Left lung (tissue), 4 donors: ENCODE measurements at regions not wholly inside any gene's neighbourhood (a gene's known extent, or its start where the extent isn't known, plus 50 kb on each side); places are given as distances from the start of the nearest gene placed in this dataset.

ENCODE experiments used
- ATAC-seq: fragments of 200-7000 bp; cut with Tn5 transposase; one replicate; pipeline ENCODE4 v1.9.1; 2020; ENCODE audit warnings: moderate library complexity
- DNase-seq, 4 donors: peaks; one replicate each; pipeline ENCODE4 v3.0.0-alpha.2; 2013 to 2020
- H3K27ac ChIP-seq, 2 donors: fragments of 200-600 bp; sonication (generic) in 1 of 2; one replicate each; pipeline versions ENCODE4 v1.5.0 to v1.8.0; 2020 to 2021
- H3K27me3 ChIP-seq, 2 donors: fragments of 200-600 bp; sonication (generic) in 1 of 2; one replicate each; pipeline versions ENCODE4 v1.5.0 to v1.8.0; 2020 to 2021
- H3K36me3 ChIP-seq, 2 donors: fragments of 200-600 bp; sonication (generic) in 1 of 2; one replicate each; pipeline versions ENCODE4 v1.5.0 to v1.8.0; 2020 to 2021
- H3K4me1 ChIP-seq, 2 donors: fragments of 200-600 bp; one replicate each; pipeline ENCODE4 v1.8.0; 2021
- H3K4me3 ChIP-seq, 2 donors: fragments of 200-600 bp; sonication (generic) in 1 of 2; one replicate each; pipeline versions ENCODE4 v1.5.0 to v1.8.0; 2020 to 2021; ENCODE audit warnings: mild to moderate bottlenecking in 1 of 2
- H3K9me3 ChIP-seq, 2 donors: fragments of 200-600 bp; sonication (generic) in 1 of 2; one replicate each; pipeline versions ENCODE4 v1.5.0 to v1.8.0; 2020 to 2021
- intact Hi-C, 2 donors: fragments of 100-400 bp; cut with DNase I; formaldehyde crosslinking; loops; one replicate each; pipeline versions ENCODE4 v1.11.2 to v1.14.2; 2022
- TF ChIP-seq, protein P1 (sequence below), 2 donors: fragments of 200-600 bp; sonication (generic) in 1 of 2; IDR thresholded peaks; one replicate each; pipeline versions ENCODE4 v1.5.0 to v1.8.0; 2021; ENCODE audit warnings: antibody characterized with exemption in 2 of 2
- donor health status: DM: no; HTN: yes; CAD: no.
- donor health status: DM: no; HTN: no; CAD: no.

DNA sequence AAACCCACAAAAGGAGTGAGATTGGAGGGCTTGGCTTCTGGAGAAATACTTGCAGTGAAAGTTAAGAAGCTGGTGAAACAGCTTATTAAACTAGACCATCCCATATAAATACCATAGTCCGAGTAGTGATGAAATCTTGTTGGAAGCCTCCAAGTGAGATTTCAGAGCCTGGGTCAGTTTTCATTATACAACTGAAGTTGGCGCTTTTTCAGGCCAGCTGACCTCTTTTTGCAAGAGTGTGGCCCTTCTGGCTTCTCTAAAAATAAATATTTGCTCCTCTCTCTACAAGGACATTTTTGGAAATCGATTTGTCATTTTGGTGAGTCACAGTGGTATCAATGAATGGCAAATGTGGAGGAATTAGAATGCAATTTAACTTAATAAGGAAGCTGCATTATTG, 51.2 kb upstream of the THRB start:
- Histone ChIP-seq H3K4me3 (no peak overlapping the region), H3K9me3 (no peaks in the 10 kb centered on the region), H3K27me3 (no peaks in the 10 kb centered on the region), H3K4me1 (peaks cover 5 to 13% of the 10 kb centered on the region in 2 donors), H3K27ac (peak overlapping the region in 1 of 2 donors; percentile 11), H3K36me3 (no peaks in the 10 kb centered on the region)
- DNase-seq (peak in 3 of 4 donors; percentile 38 to 83 (median 75)), ATAC-seq (peak; percentile 87)
- TF ChIP-seq, protein P1, sequence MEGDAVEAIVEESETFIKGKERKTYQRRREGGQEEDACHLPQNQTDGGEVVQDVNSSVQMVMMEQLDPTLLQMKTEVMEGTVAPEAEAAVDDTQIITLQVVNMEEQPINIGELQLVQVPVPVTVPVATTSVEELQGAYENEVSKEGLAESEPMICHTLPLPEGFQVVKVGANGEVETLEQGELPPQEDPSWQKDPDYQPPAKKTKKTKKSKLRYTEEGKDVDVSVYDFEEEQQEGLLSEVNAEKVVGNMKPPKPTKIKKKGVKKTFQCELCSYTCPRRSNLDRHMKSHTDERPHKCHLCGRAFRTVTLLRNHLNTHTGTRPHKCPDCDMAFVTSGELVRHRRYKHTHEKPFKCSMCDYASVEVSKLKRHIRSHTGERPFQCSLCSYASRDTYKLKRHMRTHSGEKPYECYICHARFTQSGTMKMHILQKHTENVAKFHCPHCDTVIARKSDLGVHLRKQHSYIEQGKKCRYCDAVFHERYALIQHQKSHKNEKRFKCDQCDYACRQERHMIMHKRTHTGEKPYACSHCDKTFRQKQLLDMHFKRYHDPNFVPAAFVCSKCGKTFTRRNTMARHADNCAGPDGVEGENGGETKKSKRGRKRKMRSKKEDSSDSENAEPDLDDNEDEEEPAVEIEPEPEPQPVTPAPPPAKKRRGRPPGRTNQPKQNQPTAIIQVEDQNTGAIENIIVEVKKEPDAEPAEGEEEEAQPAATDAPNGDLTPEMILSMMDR (IDR thresholded peaks at IDR 0.05): no peak
- intact Hi-C loops: no loop called here

DNA sequence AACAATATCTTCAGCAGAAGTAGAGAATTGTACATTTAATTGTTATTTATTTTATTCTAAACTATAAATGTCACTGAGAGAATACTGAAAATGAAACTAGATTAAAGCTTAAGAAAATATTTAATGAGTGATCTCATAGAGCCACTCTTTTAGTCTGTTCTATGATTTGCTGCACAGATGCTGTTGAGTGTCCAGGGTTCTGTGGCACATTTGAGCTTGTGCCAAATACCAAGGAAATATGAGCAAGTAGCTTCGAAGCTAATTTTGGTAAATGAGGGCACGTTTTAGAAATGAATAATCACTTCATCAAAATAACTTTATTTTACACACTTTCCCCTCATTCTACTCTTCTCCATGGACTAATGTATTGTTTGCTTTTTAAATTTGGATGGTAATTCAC, 53.6 kb upstream of the THRB start:
- Histone ChIP-seq H3K4me3 (no peak overlapping the region), H3K9me3 (no peaks in the 10 kb centered on the region), H3K27me3 (no peaks in the 10 kb centered on the region), H3K36me3 (no peaks in the 10 kb centered on the region), H3K4me1 (peaks cover 5 to 13% of the 10 kb centered on the region in 2 donors), H3K27ac (no peak overlapping the region)
- ATAC-seq: peak; percentile 54
- intact Hi-C loops: no loop called here
- TF ChIP-seq, protein P1 (IDR thresholded peaks at IDR 0.05): no peak
- no peak for DNase-seq

DNA sequence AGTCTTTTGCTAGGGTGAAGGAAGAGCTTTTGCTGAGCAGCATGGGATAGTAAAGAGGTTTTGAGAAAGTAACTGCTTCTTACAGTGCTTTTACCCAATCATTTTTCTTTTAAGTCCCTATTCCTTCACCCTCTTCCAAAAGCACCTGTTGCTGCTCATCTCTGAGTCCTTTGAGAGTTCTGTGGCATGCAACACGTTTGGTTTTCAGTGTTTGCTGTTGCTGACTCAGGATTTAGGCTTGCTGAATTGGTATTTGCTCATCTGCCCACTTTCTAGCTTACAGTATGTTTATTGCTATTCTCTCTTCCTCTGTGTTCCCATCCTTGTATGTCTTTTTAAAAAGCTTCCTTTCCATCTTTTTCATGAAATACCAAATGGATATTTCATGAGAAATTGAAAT, 55.9 kb upstream of the THRB start:
- no peak overlapping the region for H3K4me3 ChIP-seq
- no peak overlapping the region for H3K27ac ChIP-seq
- TF ChIP-seq, protein P1 (IDR thresholded peaks at IDR 0.05): no peak
- ATAC-seq (no peak), DNase-seq (no peak)
- no peaks in the 10 kb centered on the region for H3K27me3 ChIP-seq
- no peaks in the 10 kb centered on the region for H3K36me3 ChIP-seq
- intact Hi-C loops: no loop called here
- H3K9me3 ChIP-seq: no peaks in the 10 kb centered on the region
- H3K4me1 ChIP-seq: peaks cover 5 to 11% of the 10 kb centered on the region in 2 donors

DNA sequence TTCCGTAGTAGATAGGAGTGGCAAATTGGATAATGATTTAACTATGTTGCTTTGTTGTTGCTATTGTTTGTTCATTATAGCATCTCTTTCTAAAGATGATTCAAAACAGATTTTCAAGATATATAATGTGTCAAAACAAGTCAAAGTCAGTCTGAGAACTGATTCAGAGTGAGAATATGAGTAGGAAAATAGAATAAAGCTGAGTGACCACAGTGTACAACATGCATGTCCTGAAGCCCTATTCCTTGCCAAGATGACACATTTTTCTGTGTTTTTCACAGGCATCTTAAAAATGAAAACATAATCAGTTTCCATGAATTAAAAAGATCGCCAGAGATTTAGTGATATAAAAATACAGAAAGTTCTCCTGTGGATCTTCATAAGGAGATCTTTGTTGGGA, 57.0 kb upstream of the THRB start:
- ATAC-seq (no peak), DNase-seq (no peak)
- Histone ChIP-seq H3K9me3 (no peaks in the 10 kb centered on the region), H3K4me3 (no peak overlapping the region), H3K36me3 (no peaks in the 10 kb centered on the region), H3K4me1 (peaks cover 3 to 5% of the 10 kb centered on the region in 2 donors), H3K27me3 (no peaks in the 10 kb centered on the region), H3K27ac (no peak overlapping the region)
- intact Hi-C loops: no loop called here
- TF ChIP-seq, protein P1 (IDR thresholded peaks at IDR 0.05): no peak

DNA sequence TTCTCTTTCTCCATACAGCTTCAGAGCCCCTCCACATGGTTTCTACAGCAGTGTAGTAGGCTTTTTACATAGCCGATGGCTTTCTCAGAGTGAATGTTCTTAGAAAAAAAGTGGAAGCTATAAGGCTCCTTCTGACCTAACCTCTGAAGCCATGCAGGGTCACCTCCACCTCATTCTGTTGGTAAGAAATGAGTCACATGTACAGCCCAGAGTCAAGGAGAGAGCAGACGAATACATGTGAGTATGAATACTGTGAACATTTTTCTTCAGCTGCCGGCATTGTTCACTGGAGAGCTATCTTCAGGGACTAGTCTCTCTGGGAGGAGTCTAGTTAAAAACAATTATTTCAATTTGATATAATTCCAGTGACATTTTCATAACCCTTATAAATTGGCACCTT, 68.2 kb upstream of the THRB start:
- Histone ChIP-seq H3K4me3 (no peak overlapping the region), H3K4me1 (no peaks in the 10 kb centered on the region), H3K9me3 (peaks cover 0 to 12% of the 10 kb centered on the region in 2 donors), H3K36me3 (no peaks in the 10 kb centered on the region), H3K27ac (no peak overlapping the region), H3K27me3 (no peaks in the 10 kb centered on the region)
- DNase-seq (no peak), ATAC-seq (no peak)
- TF ChIP-seq, protein P1 (IDR thresholded peaks at IDR 0.05): no peak
- intact Hi-C loops: no loop called here
